Peyer's patch (tissue), 4 donors: ENCODE measurements at regions not wholly inside any gene's neighbourhood (a gene's known extent, or its start where the extent isn't known, plus 50 kb on each side); places are given as distances from the start of the nearest gene placed in this dataset.

Experiments
- POLR2A ChIP-seq, 2 donors: fragments of 450-650 bp; IDR thresholded peaks; one replicate each; pipeline ENCODE4 v1.5.1; 2017; ENCODE audit warnings: antibody characterized with exemption in 2 of 2, mild to moderate bottlenecking in 2 of 2, moderate library complexity in 2 of 2
- TF ChIP-seq, protein P1 (sequence below), 6 experiments: fragments of 450-650 bp in 4 of 6; fragments of 200-600 bp in 2 of 6; sonication (generic) in 1 of 6; IDR thresholded peaks; one replicate each; pipeline ENCODE4 v1.5.1; 2017 to 2019; ENCODE audit warnings: antibody characterized with exemption in 6 of 6, mild to moderate bottlenecking in 3 of 6, moderate library complexity in 1 of 6

DNA sequence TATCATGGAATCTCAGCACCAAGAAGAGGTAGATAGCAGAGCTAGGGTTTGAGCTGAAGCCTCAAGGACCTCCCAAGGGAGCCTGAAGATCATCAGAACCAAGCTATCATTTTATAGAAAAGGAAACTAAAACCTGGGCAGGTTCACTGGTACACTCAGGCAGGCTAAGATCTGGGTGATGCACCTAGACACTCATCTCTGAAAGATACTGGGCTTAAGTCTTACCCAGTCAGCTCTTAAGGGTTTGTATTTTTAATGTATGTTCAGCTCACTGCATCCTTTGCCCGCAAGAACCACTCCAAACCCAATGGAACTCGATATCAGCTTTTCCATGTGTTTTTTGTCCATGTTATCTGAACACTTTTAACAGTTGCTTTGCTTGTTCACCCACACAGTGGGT is 78.0 kb upstream of the SLC22A16 start:
- TF ChIP-seq, protein P1, sequence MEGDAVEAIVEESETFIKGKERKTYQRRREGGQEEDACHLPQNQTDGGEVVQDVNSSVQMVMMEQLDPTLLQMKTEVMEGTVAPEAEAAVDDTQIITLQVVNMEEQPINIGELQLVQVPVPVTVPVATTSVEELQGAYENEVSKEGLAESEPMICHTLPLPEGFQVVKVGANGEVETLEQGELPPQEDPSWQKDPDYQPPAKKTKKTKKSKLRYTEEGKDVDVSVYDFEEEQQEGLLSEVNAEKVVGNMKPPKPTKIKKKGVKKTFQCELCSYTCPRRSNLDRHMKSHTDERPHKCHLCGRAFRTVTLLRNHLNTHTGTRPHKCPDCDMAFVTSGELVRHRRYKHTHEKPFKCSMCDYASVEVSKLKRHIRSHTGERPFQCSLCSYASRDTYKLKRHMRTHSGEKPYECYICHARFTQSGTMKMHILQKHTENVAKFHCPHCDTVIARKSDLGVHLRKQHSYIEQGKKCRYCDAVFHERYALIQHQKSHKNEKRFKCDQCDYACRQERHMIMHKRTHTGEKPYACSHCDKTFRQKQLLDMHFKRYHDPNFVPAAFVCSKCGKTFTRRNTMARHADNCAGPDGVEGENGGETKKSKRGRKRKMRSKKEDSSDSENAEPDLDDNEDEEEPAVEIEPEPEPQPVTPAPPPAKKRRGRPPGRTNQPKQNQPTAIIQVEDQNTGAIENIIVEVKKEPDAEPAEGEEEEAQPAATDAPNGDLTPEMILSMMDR (IDR thresholded peaks at IDR 0.05), result no peak
- TF ChIP-seq POLR2A (IDR thresholded peaks at IDR 0.05), result no peak
